ENCODE measurements at regions not wholly inside any gene's neighbourhood (a gene's known extent, or its start where the extent isn't known, plus 50 kb on each side); places are given as distances from the start of the nearest gene placed in this dataset.
"Not testable (repeated sequence)": the region's sequence is repeated elsewhere in the genome, so short reads cannot be mapped to it uniquely, and the experiment has no call there.

- Mint-ChIP-seq H3K27ac (peak overlapping the region in 4 of 6 donors; percentile 60 to 87 (median 66)), H3K4me3 (peak overlapping the region in 2 of 8 donors; percentile 54 to 65), H3K4me1 (peaks cover 20 to 42% (median 24%) of the 10 kb centered on the region in 3 donors)
- not testable (repeated sequence) for H3K36me3 Mint-ChIP-seq; ATAC-seq (ENCODE audit: low read depth in 2 of 2); H3K9me3 Mint-ChIP-seq; H3K27me3 Mint-ChIP-seq; DNase-seq
Measured at GRCh38 chr16:29146808-29147643, 162.2 kb downstream of the LAT start.

DNA sequence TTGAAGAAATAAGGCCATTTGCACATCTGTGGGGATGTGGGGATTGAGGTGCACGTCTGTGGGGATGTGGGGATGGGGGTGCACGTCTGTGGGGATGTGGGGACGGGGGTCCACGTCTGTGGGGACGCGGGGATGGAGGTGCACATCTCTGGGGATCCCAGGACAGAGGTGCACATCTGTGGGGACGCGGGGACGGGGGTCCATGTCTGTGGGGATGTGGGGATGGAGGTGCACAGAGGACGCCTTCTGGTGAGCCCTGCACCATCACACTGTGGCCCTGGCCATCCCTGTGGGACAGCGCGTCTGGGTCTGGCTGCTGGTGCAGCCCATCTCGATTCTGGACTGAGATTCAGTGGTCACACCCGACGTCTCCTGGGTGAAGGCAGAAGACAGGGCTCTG lies 161.4 kb downstream of the LAT start:
- DNase-seq (no peak), ATAC-seq (ENCODE audit: low read depth in 2 of 2) (no peak)
- H3K4me1 Mint-ChIP-seq = peaks cover 20 to 35% (median 24%) of the 10 kb centered on the region in 3 donors
- no peaks in the 10 kb centered on the region for H3K9me3 Mint-ChIP-seq
- H3K27me3 Mint-ChIP-seq = no peaks in the 10 kb centered on the region
- H3K36me3 Mint-ChIP-seq = no peaks in the 10 kb centered on the region
- H3K4me3 Mint-ChIP-seq = no peak overlapping the region
- H3K27ac Mint-ChIP-seq = peak overlapping the region in 2 of 6 donors; percentile 24 to 69

GRCh38 chr16:29145486-29146225 lies 160.8 kb downstream of the LAT start:
- H3K4me3 Mint-ChIP-seq = peak overlapping the region in 1 of 8 donors; percentile 32
- not testable (repeated sequence) for H3K36me3 Mint-ChIP-seq; DNase-seq; H3K9me3 Mint-ChIP-seq; ATAC-seq (ENCODE audit: low read depth in 2 of 2); H3K27me3 Mint-ChIP-seq
- H3K4me1 Mint-ChIP-seq = peaks cover 20 to 34% (median 24%) of the 10 kb centered on the region in 3 donors
- peak overlapping the region in 3 of 6 donors; percentile 57 to 84 (median 69) for H3K27ac Mint-ChIP-seq

GRCh38 chr16:29145086-29145485 lies 160.2 kb downstream of the LAT start:
- Mint-ChIP-seq H3K27ac (peak overlapping the region in 1 of 6 donors; percentile 57), H3K4me1 (peaks cover 19 to 28% (median 21%) of the 10 kb centered on the region in 3 donors)
- DNase-seq; H3K36me3 Mint-ChIP-seq; H3K4me3 Mint-ChIP-seq; H3K9me3 Mint-ChIP-seq; H3K27me3 Mint-ChIP-seq; ATAC-seq (ENCODE audit: low read depth in 2 of 2): not testable (repeated sequence)

DNA sequence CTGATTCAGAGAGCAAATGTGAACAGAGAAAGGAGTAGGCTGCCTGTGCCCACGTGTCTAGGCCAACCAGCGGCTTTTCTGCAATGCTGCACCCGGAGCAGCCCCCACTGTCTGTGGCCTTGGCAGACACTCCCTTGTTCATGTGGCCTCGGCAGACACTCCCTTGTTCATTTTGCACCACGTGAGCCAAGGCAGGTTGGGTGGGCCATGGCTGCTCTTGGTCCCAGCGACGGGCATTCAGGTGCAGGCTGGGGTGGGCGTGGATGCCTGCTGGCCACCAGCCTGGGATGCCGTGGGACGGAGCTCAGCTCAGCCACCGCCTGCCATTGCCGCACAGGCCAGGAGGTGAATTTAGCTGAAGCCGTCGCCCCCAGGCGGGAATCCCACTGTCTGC lies 159.8 kb downstream of the LAT start:
- not testable (repeated sequence) for DNase-seq

GRCh38 chr16:29143739-29144668 lies 159.2 kb downstream of the LAT start:
- Mint-ChIP-seq H3K4me1 (peaks cover 8 to 18% (median 11%) of the 10 kb centered on the region in 3 donors), H3K27ac (peak overlapping the region in 3 of 6 donors; percentile 33 to 76 (median 54))
- not testable (repeated sequence) for DNase-seq; ATAC-seq (ENCODE audit: low read depth in 2 of 2); H3K9me3 Mint-ChIP-seq; H3K27me3 Mint-ChIP-seq; H3K4me3 Mint-ChIP-seq; H3K36me3 Mint-ChIP-seq

More for the DNA sequence above, 159.8 kb downstream of the LAT start:
- H3K27ac Mint-ChIP-seq; H3K27me3 Mint-ChIP-seq; H3K4me3 Mint-ChIP-seq; ATAC-seq (ENCODE audit: low read depth in 2 of 2); H3K36me3 Mint-ChIP-seq; H3K9me3 Mint-ChIP-seq: not testable (repeated sequence)
- peaks cover 15 to 24% (median 17%) of the 10 kb centered on the region in 3 donors for H3K4me1 Mint-ChIP-seq

- not testable (repeated sequence) for H3K27me3 Mint-ChIP-seq; ATAC-seq (ENCODE audit: low read depth in 2 of 2); H3K4me3 Mint-ChIP-seq; H3K36me3 Mint-ChIP-seq; H3K9me3 Mint-ChIP-seq; DNase-seq; H3K4me1 Mint-ChIP-seq
- H3K27ac Mint-ChIP-seq = peak overlapping the region in 3 of 6 donors; percentile 42 to 83 (median 43)
Measured at GRCh38 chr16:29142506-29142905, 157.7 kb downstream of the LAT start.

- peak overlapping the region in 2 of 6 donors; percentile 42 to 78 for H3K27ac Mint-ChIP-seq
- ATAC-seq (ENCODE audit: low read depth in 2 of 2) (no peak), DNase-seq (no peak)
Measured at GRCh38 chr16:29141586-29142324, 156.9 kb downstream of the LAT start.

GRCh38 chr16:29141121-29141520 lies 156.3 kb downstream of the LAT start:
- not testable (repeated sequence) for H3K27ac Mint-ChIP-seq; H3K4me1 Mint-ChIP-seq; H3K4me3 Mint-ChIP-seq; H3K9me3 Mint-ChIP-seq; ATAC-seq (ENCODE audit: low read depth in 2 of 2); H3K27me3 Mint-ChIP-seq; H3K36me3 Mint-ChIP-seq; DNase-seq

More at GRCh38 chr16:29141586-29142324, 156.9 kb downstream of the LAT start:
- Mint-ChIP-seq H3K36me3 (no peaks in the 10 kb centered on the region), H3K4me1 (peaks cover 0 to 4% (median 0%) of the 10 kb centered on the region in 3 donors), H3K27me3 (no peaks in the 10 kb centered on the region), H3K4me3 (no peak overlapping the region), H3K9me3 (no peaks in the 10 kb centered on the region)

- H3K36me3 Mint-ChIP-seq; H3K4me3 Mint-ChIP-seq; H3K4me1 Mint-ChIP-seq; H3K27me3 Mint-ChIP-seq; DNase-seq; H3K9me3 Mint-ChIP-seq; ATAC-seq (ENCODE audit: low read depth in 2 of 2): not testable (repeated sequence)
- H3K27ac Mint-ChIP-seq = peak overlapping the region in 2 of 6 donors; percentile 38 to 47
Measured at GRCh38 chr16:29139901-29140855, 155.3 kb downstream of the LAT start.

DNA sequence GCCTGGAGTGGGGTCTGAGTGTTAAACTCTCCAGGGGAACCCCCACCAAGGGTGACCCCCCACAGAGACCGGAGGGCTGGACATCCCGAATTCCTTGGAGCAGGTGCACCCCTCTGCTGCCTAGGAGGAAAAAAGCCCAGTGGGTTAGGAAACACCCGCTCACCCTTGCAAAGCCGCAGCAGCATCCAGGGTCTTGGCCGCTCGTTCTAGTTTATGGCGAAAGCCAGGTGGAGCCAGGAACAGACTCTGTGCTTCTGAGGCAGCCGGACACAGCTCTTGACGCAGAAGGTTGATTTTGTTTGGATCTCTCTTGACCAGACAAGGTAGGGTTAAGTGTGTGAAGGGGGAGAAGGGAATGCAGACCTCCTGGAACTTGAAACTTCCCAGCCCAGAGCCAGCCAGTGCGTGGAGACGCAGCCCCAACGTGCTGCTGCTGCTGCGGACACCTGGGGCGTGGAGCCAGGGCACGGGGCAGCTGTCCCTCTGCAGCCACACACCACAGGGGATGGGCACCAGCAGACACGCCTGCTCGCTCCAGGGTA lies 154.5 kb downstream of the LAT start:
- Mint-ChIP-seq H3K27me3 (no peaks in the 10 kb centered on the region), H3K4me3 (no peak overlapping the region), H3K27ac (no peak overlapping the region), H3K36me3 (peaks cover 0 to 7% of the 10 kb centered on the region in 2 donors), H3K9me3 (no peaks in the 10 kb centered on the region), H3K4me1 (no peaks in the 10 kb centered on the region)
- ATAC-seq (ENCODE audit: low read depth in 2 of 2) (no peak), DNase-seq (no peak)
